Testis (tissue), 2 donors: ENCODE measurements at regions not wholly inside any gene's neighbourhood (a gene's known extent, or its start where the extent isn't known, plus 50 kb on each side); places are given as distances from the start of the nearest gene placed in this dataset.

Experiments
- DNase-seq: peaks from one replicate; pipeline ENCODE4 v3.0.0-alpha.2; 2019
- H3K27ac ChIP-seq, 2 donors: fragments of 200-600 bp; sonication (generic); one replicate each; pipeline ENCODE4 v1.5.1; 2019
- H3K27me3 ChIP-seq: fragments of 200-600 bp; sonication (generic); one replicate; pipeline ENCODE4 v1.5.1; 2019
- H3K36me3 ChIP-seq: fragments of 200-600 bp; sonication (generic); one replicate; pipeline ENCODE4 v1.5.1; 2017; ENCODE audit warnings: low read depth; ENCODE audit errors: missing control alignments
- H3K4me1 ChIP-seq: fragments of 200-600 bp; sonication (generic); one replicate; pipeline ENCODE4 v1.5.1; 2019
- H3K4me3 ChIP-seq, 2 donors: fragments of 200-600 bp; sonication (generic); one replicate each; pipeline ENCODE4 v1.5.1; 2017 to 2019
- H3K9me3 ChIP-seq: fragments of 200-600 bp; sonication (generic); one replicate; pipeline ENCODE4 v1.5.1; 2017
- CTCF ChIP-seq, 3 experiments: fragments of 450-650 bp in 2 of 3; fragments of 200-600 bp in 1 of 3; sonication (generic) in 1 of 3; IDR thresholded peaks; one replicate each; pipeline ENCODE4 v1.5.1; 2016 to 2019; ENCODE audit warnings: antibody characterized with exemption in 3 of 3, mild to moderate bottlenecking in 2 of 3, moderate library complexity in 1 of 3
- POLR2A ChIP-seq: fragments of 450-650 bp; IDR thresholded peaks from one replicate; pipeline ENCODE4 v1.6.1; 2017; ENCODE audit warnings: antibody characterized with exemption, mild to moderate bottlenecking, moderate library complexity
- WGBS, 2 donors: methylation state at CpG; one replicate each; pipeline ENCODE4 v1.1.5; 2018; 5-methylcytosine and 5-hydroxymethylcytosine counted together
- intact Hi-C: fragments of 100-400 bp; cut with DNase I; formaldehyde crosslinking; loops from one replicate; pipeline ENCODE4 v1.15.1; 2023; ENCODE audit warnings: low total_unique reads

GRCh38 chr10:20648263-20648874 is 248.7 kb downstream of the NEBL start:
- 58 to 75% methylated on average over 2 of the region's 2 CpGs for WGBS, 2 donors
- TF ChIP-seq POLR2A (no peak), CTCF (IDR thresholded peaks at IDR 0.05) (no peak)
- Histone ChIP-seq H3K4me3 (no peak overlapping the region), H3K4me1 (no peaks in the 10 kb centered on the region), H3K9me3 (no peaks in the 10 kb centered on the region), H3K27ac (no peak overlapping the region), H3K27me3 (no peaks in the 10 kb centered on the region), H3K36me3 (no peaks in the 10 kb centered on the region)
- no peak for DNase-seq
- intact Hi-C loops: no loop called here

GRCh38 chr10:20647756-20648155 is 249.4 kb downstream of the NEBL start:
- no peaks in the 10 kb centered on the region for H3K4me1 ChIP-seq
- H3K27ac ChIP-seq: no peak overlapping the region
- H3K36me3 ChIP-seq: no peaks in the 10 kb centered on the region
- no peak overlapping the region for H3K4me3 ChIP-seq
- no peaks in the 10 kb centered on the region for H3K27me3 ChIP-seq
- TF ChIP-seq POLR2A: no peak
- no peak for TF ChIP-seq CTCF (IDR thresholded peaks at IDR 0.05)
- H3K9me3 ChIP-seq: no peaks in the 10 kb centered on the region
- intact Hi-C loops: no loop called here
- DNase-seq: no peak

GRCh38 chr10:20644421-20644820 is 252.7 kb downstream of the NEBL start:
- no peak overlapping the region for H3K27ac ChIP-seq
- no peaks in the 10 kb centered on the region for H3K9me3 ChIP-seq
- TF ChIP-seq POLR2A: no peak
- TF ChIP-seq CTCF (IDR thresholded peaks at IDR 0.05): no peak
- no peak overlapping the region for H3K4me3 ChIP-seq
- no peaks in the 10 kb centered on the region for H3K36me3 ChIP-seq
- no peak for DNase-seq
- intact Hi-C loops: no loop called here
- no peaks in the 10 kb centered on the region for H3K27me3 ChIP-seq
- H3K4me1 ChIP-seq: no peaks in the 10 kb centered on the region
- WGBS, 2 donors: 84 to 87% methylated on average over 8 of the region's 8 CpGs

GRCh38 chr10:20641605-20642004 is 255.5 kb downstream of the NEBL start:
- WGBS, 2 donors: 68 to 72% methylated on average over 4 of the region's 4 CpGs
- no peak overlapping the region for H3K4me3 ChIP-seq

More at GRCh38 chr10:20641605-20642004, 255.5 kb downstream of the NEBL start:
- no peak for DNase-seq
- no peak overlapping the region for H3K27ac ChIP-seq
- no peaks in the 10 kb centered on the region for H3K36me3 ChIP-seq
- H3K9me3 ChIP-seq: no peaks in the 10 kb centered on the region
- no peaks in the 10 kb centered on the region for H3K27me3 ChIP-seq
- intact Hi-C loops: no loop called here
- no peaks in the 10 kb centered on the region for H3K4me1 ChIP-seq
- no peak for TF ChIP-seq POLR2A
- no peak for TF ChIP-seq CTCF (IDR thresholded peaks at IDR 0.05)
